ENCODE measurements at regions not wholly inside any gene's neighbourhood (a gene's known extent, or its start where the extent isn't known, plus 50 kb on each side); places are given as distances from the start of the nearest gene placed in this dataset.
A peak's percentile ranks its signal among the peaks of the same experiment; 100 is the strongest.

DNA sequence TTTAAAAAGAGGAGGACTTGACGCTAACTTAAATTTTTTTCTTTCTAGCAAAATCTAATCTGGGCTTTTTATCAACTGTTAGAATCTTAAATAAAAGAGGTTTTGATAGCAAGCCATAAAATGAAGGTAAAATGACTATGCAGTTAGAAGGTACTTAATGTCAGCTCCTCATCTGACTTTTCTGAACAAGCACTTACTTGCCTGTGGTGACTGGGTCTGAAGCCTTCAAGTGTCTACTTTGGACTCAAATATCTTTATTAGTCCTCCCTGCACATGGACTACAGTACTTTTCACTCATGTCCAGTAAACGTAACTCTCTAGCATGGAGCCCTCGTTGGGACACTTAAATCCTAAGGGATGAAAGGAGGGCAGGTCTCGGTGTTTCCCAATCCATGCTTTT is 135.9 kb downstream of the P2RY1 start:
- no peak for DNase-seq (ENCODE audit: low read depth in 1 of 2, low spot score in 1 of 2)
- TF ChIP-seq POLR2AphosphoS2 (conservative IDR thresholded peaks at IDR 0.05; ENCODE audit: low read length) = no peak
- no peak for TF ChIP-seq RAD21 (conservative IDR thresholded peaks at IDR 0.05 in 1 of 2, IDR thresholded peaks at IDR 0.05 in 1 of 2)
- TF ChIP-seq CHD4 (IDR thresholded peaks at IDR 0.05; ENCODE audit: borderline replicate concordance) = no peak
- TF ChIP-seq ZC3H11A (IDR thresholded peaks at IDR 0.05) = no peak
- no peak for TF ChIP-seq ZNF302 (CRISPR knock-in tag; IDR thresholded peaks at IDR 0.05)
- TF ChIP-seq CEBPB (IDR thresholded peaks at IDR 0.05) = no peak
- TF ChIP-seq REST (IDR thresholded peaks at IDR 0.05) = no peak
- TF ChIP-seq NR3C1 (IDR thresholded peaks at IDR 0.05) = no peak
- no peak for TF ChIP-seq EHF (CRISPR knock-in tag; IDR thresholded peaks at IDR 0.05)
- TF ChIP-seq SREBF2 (IDR thresholded peaks at IDR 0.05) = no peak
- no peak for TF ChIP-seq RNF2 (IDR thresholded peaks at IDR 0.05; ENCODE audit: borderline replicate concordance, low read depth)
- no peak for TF ChIP-seq EHMT2 (IDR thresholded peaks at IDR 0.05; ENCODE audit: low read depth)
- TF ChIP-seq ZSCAN20 (CRISPR knock-in tag; IDR thresholded peaks at IDR 0.05) = no peak
- TF ChIP-seq ESRRA (IDR thresholded peaks at IDR 0.05; ENCODE audit: borderline replicate concordance, low read length) = no peak
- no peak for TF ChIP-seq KDM5A (IDR thresholded peaks at IDR 0.05)
- no peak for TF ChIP-seq BHLHE40 (IDR thresholded peaks at IDR 0.05; ENCODE audit: low read depth, low read length)
- TF ChIP-seq HMGXB4 (CRISPR knock-in tag; IDR thresholded peaks at IDR 0.05; ENCODE audit: borderline replicate concordance) = no peak
- TF ChIP-seq HDAC2 (IDR thresholded peaks at IDR 0.05) = no peak
- H3K9me3 ChIP-seq = peaks cover 8% of the 10 kb centered on the region; the same call in 1 of the 3 replicates
- 85% methylated on average over 4 of the region's 4 CpGs for WGBS (ENCODE audit: missing lambda C conversion rate)
- peak overlapping the region; percentile 67 for H3K4me2 ChIP-seq
- no peak for ATAC-seq
- H3K4me1 ChIP-seq = peaks cover 53% of the 10 kb centered on the region
- H3K4me3 ChIP-seq = no peak overlapping the region
- peak overlapping the region; percentile 59 to 61 for H3K27ac ChIP-seq
- FAIRE-seq = no peak
- POLR2A ChIA-PET = no interaction called here
- CTCF ChIA-PET = no interaction called here

DNA sequence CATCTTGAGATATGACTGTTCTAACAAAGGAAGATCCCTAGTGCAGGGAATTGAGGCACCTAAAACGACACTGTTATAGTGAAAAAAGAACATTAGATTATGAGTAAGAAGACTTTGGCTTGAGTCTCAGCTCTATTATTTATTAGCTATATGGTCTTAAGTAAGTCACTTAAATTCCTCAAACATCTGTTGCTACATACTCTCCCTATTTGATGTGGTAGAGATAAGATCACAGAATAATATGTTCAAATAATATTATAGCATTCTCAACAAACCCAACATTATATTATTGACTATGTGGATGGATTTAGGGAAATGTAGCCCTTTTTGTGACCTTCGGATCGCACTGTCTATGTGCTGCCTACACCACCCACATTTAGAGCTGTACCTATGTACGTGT is 136.9 kb downstream of the P2RY1 start:
- peaks cover 2% of the 10 kb centered on the region; the same call in 1 of the 3 replicates for H3K9me3 ChIP-seq
- FAIRE-seq = no peak
- no peak overlapping the region for H3K4me3 ChIP-seq
- ChIA-PET POLR2A (no interaction called here), CTCF (no interaction called here)
- peaks cover 53% of the 10 kb centered on the region for H3K4me1 ChIP-seq
- peak overlapping the region; percentile 8; the same call in 1 of the 3 replicates for H3K4me2 ChIP-seq
- WGBS (ENCODE audit: missing lambda C conversion rate) = 53% methylated on average over 4 of the region's 4 CpGs
- DNase-seq (ENCODE audit: low read depth in 1 of 2, low spot score in 1 of 2) = peak in 1 of 2 experiments; percentile 23
- H3K27ac ChIP-seq = peak overlapping the region; percentile 25 to 61; a peak in 1 of 6 replicates
- TF ChIP-seq BHLHE40 (IDR thresholded peaks at IDR 0.05; ENCODE audit: low read depth, low read length) (no peak), CEBPB (IDR thresholded peaks at IDR 0.05) (peak in 1 of 2 experiments; percentile 79; a peak in 3 of 4 replicates), GATA3 (IDR thresholded peaks at IDR 0.05; ENCODE audit: borderline replicate concordance) (peak; percentile 97), FOSL2 (IDR thresholded peaks at IDR 0.05) (no peak), FOSL2 (CRISPR knock-in tag; IDR thresholded peaks at IDR 0.05) (peak; percentile 28; the same call in 1 of the 2 replicates)
- no peak; a peak in 1 of 6 replicates for ATAC-seq
